Uterus (tissue), 2 donors: ENCODE measurements at regions not wholly inside any gene's neighbourhood (a gene's known extent, or its start where the extent isn't known, plus 50 kb on each side); places are given as distances from the start of the nearest gene placed in this dataset.

ENCODE experiments used
- CTCF ChIP-seq, 4 experiments: fragments of 200-600 bp in 2 of 4; fragments of 450-650 bp in 2 of 4; sonication (generic) in 2 of 4; IDR thresholded peaks; one replicate each; pipeline ENCODE4 v1.5.1; 2016 to 2019; ENCODE audit warnings: antibody characterized with exemption in 4 of 4, mild to moderate bottlenecking in 2 of 4, moderate library complexity in 1 of 4
- POLR2A ChIP-seq, 2 donors: fragments of 450-650 bp; IDR thresholded peaks; one replicate each; pipeline ENCODE4 v1.6.1; 2016; ENCODE audit warnings: antibody characterized with exemption in 2 of 2, mild to moderate bottlenecking in 1 of 2, moderate library complexity in 1 of 2

DNA sequence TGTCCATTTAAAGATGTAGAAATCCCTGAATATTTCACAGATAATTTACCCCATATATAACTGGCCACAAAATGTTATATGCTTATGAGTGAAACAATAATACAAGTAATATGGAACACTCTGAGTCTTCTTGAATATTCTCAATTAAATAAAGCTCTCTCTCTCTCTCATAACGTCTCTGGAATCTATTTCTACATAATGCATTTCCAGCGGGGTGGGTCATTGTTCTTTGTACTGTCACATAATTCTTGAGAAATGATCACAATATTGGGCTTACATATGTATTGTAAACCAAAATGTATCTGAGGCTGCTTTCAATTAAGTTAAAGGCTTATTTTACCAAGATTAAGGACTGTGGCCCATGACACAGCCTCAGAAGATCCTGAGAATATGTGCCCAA lies 596.3 kb downstream of the FAT4 start:
- TF ChIP-seq CTCF (IDR thresholded peaks at IDR 0.05) (no peak), POLR2A (IDR thresholded peaks at IDR 0.05) (no peak)
